ENCODE measurements at regions not wholly inside any gene's neighbourhood (a gene's known extent, or its start where the extent isn't known, plus 50 kb on each side); places are given as distances from the start of the nearest gene placed in this dataset.
"Not testable (repeated sequence)": the region's sequence is repeated elsewhere in the genome, so short reads cannot be mapped to it uniquely, and the experiment has no call there.

GRCh38 chr3:82000350-82000749, 238.9 kb upstream of the GBE1 start:
- DNase-seq, result no peak

- no peak for DNase-seq
These were observed 237.5 kb upstream of the GBE1 start for GRCh38 chr3:81998907-81999306.

- DNase-seq, result no peak
These were observed 236.8 kb upstream of the GBE1 start for GRCh38 chr3:81998139-81998755.

- DNase-seq, result no peak
These were observed 235.9 kb upstream of the GBE1 start for GRCh38 chr3:81997390-81997789.

GRCh38 chr3:81995329-81995728, 233.9 kb upstream of the GBE1 start:
- DNase-seq, result no peak

- DNase-seq, result no peak
These were observed 228.3 kb upstream of the GBE1 start for GRCh38 chr3:81989758-81990157.

GRCh38 chr3:81989274-81989673, 227.8 kb upstream of the GBE1 start:
- DNase-seq, result no peak

GRCh38 chr3:81987412-81987811, 226.0 kb upstream of the GBE1 start:
- not testable (repeated sequence) for DNase-seq

- DNase-seq, result no peak
These were observed 224.7 kb upstream of the GBE1 start for GRCh38 chr3:81985996-81986723.

GRCh38 chr3:81983382-81983781, 221.9 kb upstream of the GBE1 start:
- no peak for DNase-seq

GRCh38 chr3:81980596-81981494, 219.4 kb upstream of the GBE1 start:
- DNase-seq, result no peak

GRCh38 chr3:81974751-81975150, 213.3 kb upstream of the GBE1 start:
- DNase-seq, result no peak

GRCh38 chr3:81968658-81969057, 207.2 kb upstream of the GBE1 start:
- DNase-seq, result no peak

- DNase-seq, result no peak
These were observed 205.9 kb upstream of the GBE1 start for GRCh38 chr3:81967393-81967792.

GRCh38 chr3:81965696-81966095, 204.3 kb upstream of the GBE1 start:
- no peak for DNase-seq

GRCh38 chr3:81962396-81962795, 201.0 kb upstream of the GBE1 start:
- no peak for DNase-seq

GRCh38 chr3:81958972-81959640, 197.7 kb upstream of the GBE1 start:
- DNase-seq, result no peak

- DNase-seq, result no peak
These were observed 194.4 kb upstream of the GBE1 start for GRCh38 chr3:81955878-81956277.

- no peak for DNase-seq
These were observed 191.7 kb upstream of the GBE1 start for GRCh38 chr3:81953111-81953510.

GRCh38 chr3:81952141-81952540, 190.7 kb upstream of the GBE1 start:
- no peak for DNase-seq

- no peak for DNase-seq
These were observed 190.2 kb upstream of the GBE1 start for GRCh38 chr3:81951636-81952035.

- no peak for DNase-seq
These were observed 189.7 kb upstream of the GBE1 start for GRCh38 chr3:81951106-81951505.

- no peak for DNase-seq
These were observed 185.9 kb upstream of the GBE1 start for GRCh38 chr3:81947359-81947758.
